ENCODE measurements at regions not wholly inside any gene's neighbourhood (a gene's known extent, or its start where the extent isn't known, plus 50 kb on each side); places are given as distances from the start of the nearest gene placed in this dataset.

DNA sequence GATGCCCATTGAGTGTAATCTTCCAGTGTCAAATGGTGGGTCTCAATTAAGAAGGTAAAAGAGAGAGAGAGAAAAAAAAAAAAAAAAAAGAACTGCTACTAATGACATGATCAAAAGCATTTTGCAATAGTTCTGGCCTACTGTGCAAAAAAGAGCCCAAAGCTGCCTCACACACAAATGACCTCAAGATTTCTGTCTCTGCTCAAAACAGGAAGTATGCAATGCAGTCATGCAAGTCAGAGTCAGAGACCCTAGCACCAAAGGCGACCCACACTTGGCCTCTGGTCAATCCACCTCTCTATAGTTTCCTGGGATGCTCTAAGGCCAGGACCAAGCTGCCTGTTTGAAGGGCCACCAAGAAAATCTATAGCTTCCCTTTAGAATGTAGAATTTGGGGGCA is 323.5 kb downstream of the VPS13C start:
- FAIRE-seq = no peak

DNA sequence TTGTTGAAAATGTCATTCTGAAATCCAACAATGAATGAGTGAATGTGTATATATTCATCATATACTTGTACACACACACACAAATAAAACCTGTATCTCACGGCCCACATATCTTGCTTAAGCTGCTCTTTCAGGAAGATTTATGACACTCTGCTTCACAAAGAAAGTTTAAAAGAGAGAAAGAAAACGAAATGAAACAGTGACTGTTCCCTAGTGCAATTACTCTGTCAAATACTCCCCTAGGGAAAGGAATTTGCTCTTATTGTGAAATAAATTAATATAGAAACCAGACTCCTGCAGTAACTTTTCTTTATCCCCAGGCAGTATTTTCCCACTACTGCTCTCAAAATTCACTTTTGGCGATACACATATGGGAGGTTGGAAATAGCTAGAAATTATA is 329.1 kb downstream of the VPS13C start:
- FAIRE-seq = no peak

GRCh38 chr15:61729646-61730045 is 330.6 kb downstream of the VPS13C start:
- FAIRE-seq = no peak

DNA sequence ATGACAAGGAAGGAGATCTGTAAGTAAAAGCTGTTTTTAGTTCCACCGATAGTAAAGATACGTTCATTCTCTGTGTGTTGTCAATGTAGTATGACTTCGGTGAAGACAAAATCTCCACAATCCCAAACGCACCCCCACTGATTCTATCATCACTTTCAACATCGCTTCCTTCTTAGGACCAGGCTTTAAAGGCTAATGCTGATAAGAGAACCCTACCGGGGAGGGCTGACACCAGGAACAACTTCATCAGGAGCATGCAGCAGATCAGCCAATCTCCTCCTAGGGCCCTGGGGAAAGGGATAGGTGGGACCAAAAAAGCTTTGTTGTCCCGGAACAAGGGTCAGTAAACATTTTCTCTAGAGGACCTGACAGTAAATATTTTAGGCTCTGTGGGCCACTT is 334.1 kb downstream of the VPS13C start:
- no peak for FAIRE-seq

DNA sequence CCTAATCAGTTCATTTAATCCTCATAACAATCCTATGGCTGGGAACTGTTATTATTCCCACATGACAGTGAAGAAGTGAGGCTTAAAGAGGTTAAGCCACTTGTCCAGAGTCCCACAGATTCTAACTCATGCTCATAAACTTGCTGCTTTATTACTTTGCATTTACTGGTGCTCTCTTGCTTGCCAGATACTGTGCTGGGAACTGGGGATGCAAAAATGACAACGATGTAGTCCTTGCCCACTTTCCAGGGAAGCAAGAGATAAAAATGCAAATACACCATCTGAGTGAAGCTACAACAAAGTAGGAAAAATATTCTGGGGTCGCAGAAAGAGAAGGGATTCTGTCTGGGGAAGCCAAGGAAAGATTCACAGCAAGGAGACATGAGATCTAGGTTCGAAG is 335.0 kb downstream of the VPS13C start:
- no peak for FAIRE-seq

GRCh38 chr15:61724251-61724939 is 335.9 kb downstream of the VPS13C start:
- FAIRE-seq = no peak

DNA sequence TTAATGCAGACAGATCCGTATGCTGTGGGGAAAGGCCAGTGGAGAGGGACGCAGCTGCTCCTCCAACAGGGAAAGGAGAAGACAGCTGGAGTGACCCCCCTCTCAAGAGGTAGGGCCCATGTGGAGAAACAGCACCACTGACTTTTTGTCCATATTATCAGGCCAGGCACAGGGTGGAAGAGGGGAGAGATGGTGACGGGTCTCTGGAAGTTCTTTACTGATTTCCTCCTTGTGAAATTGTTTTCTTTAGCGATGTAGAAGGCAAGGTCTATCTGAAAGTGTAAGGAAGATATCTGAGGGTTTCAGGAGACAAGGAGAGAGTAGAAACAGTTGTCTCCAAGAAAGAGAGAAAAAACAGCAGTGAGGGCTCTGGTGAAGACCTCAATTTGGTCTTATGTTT is 338.8 kb downstream of the VPS13C start:
- no peak for FAIRE-seq

DNA sequence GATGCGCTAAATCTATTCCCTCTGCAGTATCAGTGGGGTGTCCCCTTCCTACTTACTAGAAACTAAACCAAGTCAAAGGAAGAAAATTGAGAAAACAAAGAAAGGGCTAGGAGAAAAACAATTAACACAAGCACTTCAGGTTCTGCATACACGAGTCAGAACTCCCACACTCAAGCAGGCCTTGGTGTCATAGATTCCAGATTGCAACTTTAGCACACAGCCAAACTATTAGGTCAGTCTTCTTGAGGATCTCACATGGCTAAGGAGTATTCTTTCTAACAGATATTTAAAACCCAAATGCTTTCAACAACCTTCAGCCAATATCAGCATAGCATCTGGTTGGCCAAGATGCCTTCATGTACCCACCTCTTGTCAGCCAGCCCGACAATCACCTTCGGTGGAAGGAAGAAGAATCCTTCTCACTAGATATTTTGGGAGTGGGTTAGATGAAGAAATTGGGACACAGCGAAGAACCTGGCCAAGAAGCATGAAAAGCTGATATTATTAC is 340.0 kb downstream of the VPS13C start:
- no peak for FAIRE-seq

DNA sequence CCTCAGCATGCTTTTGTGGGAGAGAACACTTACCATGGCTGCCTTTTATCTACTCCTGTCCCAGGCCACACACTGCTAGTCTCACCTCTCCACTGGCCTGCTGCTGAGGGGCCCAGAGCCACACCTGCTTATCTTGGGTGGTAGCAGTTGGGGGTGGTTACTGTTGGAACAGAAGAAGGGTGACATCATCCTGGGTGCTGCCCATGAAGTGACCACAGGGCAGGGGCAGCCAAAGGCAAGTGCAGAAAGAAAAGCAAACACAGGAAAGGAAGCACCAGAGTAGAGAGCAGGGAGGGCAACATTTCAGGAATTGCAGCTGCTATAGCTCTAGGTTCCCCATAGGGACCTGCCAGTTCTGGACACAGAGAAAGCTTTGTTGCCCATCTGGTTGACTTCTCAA is 345.2 kb downstream of the VPS13C start:
- no peak for FAIRE-seq

DNA sequence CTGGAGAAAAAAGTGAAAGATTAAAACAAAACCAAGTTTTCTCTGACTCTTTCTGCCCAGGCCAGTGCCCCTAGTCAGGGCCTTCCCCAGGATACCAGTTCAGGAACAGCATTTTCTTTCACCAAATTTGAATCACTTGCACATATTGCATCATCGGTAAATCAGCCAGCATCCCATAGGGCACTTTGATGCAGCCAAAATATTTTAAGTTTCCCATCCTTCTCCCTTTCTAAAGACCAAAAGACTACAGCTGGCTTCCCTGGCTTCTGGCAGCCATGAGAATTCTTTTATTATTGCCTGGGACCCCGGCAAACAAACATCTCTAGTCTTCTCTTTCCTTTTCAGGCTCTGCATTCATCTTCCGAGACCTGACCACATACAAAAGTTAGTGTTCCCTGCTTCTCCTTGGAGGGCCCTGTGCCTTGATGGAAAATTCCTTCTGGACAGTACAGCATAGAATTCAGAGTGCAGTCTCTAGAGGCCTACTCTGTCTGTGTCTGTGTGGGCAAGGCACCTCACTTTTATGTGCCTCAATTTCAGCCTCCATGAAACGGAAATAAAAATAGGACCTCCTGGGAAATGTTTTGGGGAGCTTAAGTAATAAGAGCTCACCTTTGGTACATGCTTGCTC is 348.0 kb downstream of the VPS13C start:
- FAIRE-seq = no peak

DNA sequence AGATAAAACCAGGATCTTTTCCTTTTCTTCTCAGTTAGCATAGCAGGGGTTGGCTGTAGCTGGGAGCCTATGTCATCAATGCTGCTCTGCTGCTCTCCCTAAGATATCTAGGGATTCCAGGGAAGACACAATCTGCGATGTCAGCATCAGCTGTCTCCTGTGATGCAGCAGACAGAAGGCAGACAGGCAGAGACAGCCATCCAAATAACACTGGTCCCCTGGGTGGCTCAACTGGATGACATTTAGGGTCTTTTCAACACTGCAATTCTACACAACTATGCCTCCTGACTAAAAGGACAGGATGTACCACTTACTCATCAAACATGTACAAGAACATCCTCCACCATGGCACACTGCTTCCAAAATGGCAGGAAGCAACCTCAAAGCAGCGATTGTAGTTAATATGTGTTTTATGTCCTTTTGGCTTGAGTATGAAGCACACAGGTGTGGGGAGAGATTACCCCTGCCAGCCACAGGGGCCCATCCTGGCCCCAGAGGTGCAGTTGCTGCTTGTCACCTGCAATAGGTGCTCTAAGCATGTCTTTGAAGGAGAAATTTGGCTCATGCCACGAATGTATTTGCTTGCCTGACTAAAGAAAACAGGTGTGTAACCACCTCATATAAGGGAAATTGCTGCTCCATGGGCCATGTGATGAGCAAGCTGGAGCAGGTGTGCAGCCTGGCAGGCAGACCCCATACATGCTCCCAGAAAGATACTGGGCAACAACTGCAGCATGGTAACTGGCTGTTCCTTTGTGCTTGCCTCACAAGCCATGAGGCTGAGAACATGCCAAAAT is 357.8 kb downstream of the VPS13C start:
- FAIRE-seq = no peak

GRCh38 chr15:61701455-61701854 is 358.8 kb downstream of the VPS13C start:
- no peak for FAIRE-seq

GRCh38 chr15:61700803-61701202 is 359.4 kb downstream of the VPS13C start:
- FAIRE-seq = no peak

GRCh38 chr15:61697796-61698195 is 362.5 kb downstream of the VPS13C start:
- FAIRE-seq = no peak

GRCh38 chr15:61689067-61689466 is 371.2 kb downstream of the VPS13C start:
- no peak for FAIRE-seq

- no peak for FAIRE-seq
These were observed 372.6 kb downstream of the VPS13C start for GRCh38 chr15:61687651-61688050.

DNA sequence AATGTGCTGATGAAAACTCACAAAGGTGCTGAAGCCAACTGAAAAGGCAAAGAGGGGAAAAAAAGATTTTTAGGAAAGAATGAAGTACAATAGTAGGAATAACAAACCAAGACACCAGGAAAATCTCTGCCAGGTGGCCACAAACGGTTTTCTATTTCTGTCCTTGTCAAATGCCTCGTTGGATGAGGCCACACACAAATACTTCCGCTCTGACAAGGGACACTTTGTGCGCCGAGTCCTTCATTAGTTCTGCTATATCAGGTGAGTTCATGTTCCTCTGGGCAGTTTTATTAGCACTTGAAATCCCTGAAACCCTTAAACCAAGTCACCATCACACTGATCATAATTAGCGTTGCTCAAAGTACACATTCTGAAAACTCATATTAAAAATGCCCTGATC is 373.1 kb downstream of the VPS13C start:
- FAIRE-seq = no peak

DNA sequence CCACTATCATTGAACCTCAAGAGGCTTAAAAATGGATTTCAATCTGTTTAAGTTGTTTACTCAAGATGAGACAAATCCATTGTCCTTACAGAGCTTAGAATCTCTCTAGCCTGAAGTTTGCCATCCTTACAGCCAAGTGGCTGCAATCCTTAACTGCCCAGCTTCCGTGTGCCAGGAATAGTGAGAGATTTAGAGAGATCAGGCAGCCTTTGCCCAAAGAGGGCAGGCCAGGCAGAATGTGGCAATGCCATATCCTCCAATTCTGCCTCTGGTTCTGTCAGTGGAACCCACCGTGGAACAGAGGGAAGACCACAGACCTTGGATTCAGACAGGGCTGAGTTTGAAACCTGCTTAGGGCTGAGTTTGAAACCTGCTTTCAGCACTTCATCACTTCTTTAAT is 374.3 kb downstream of the VPS13C start:
- FAIRE-seq = no peak

DNA sequence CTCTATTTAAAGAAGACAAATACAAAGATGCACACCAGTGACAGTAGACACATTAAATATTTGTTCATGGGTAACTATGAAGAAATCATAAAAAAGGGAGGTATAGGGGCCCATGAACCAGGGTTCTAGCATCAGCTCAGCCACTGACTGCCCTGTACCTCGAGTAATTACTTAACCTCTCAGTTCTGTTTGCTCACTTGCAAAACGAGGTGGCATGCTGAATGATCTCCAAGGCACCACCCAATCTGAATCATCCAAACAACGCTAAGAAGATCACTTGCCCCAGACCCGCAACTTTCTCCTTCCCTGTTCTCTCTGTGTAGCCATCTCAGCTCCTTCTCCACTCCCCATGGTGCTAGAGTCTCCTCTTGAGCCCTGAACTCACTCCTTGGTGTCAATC is 374.7 kb downstream of the VPS13C start:
- FAIRE-seq = no peak

GRCh38 chr15:61684749-61685467 is 375.3 kb downstream of the VPS13C start:
- FAIRE-seq = no peak

DNA sequence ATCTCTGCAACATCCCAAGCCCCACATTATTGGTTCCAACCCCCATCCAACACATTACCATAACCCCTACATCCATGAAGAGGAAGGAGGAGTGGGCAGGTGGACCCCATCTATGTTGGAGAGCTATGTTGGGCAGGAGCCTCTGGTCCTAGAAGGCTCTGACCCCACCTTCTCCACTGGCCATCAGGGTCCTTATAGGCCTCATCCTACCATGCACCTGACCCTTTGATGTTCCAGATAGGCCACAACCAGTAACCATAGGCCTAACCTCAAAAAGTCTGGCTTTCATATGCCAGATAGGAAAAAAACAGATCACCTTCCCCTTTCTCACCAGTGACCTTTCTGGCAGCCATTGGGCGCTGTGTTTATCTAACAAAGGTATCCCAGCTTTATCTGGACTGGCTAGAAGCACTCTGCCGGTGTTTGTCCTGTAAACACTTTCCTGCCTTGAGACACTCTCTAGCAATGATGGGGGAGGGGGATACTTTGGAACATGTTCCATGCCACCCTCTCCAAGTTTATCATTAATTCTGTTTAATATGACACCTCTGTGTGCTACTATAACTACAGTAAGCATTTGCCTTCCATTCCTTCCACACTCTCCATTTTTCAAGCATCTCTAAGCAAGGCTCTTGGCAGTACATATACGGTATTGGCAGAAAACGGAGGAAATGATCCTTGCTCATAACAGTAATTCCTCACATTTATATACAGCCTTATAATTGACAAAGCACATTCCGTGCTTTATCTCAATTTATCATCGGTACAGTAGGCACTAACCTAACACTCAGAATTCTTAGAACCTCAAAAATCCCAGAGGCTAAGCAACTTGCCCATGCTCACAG is 377.1 kb downstream of the VPS13C start:
- FAIRE-seq = no peak

GRCh38 chr15:61681676-61682075 is 378.6 kb downstream of the VPS13C start:
- FAIRE-seq = no peak
